Lung (tissue), 11 donors: ENCODE measurements at regions not wholly inside any gene's neighbourhood (a gene's known extent, or its start where the extent isn't known, plus 50 kb on each side); places are given as distances from the start of the nearest gene placed in this dataset.
"Not testable (repeated sequence)": the region's sequence is repeated elsewhere in the genome, so short reads cannot be mapped to it uniquely, and the experiment has no call there.

ENCODE experiments used
- ATAC-seq: fragments of 200-7000 bp; cut with Tn5 transposase; one replicate; pipeline ENCODE4 v1.9.1; 2020; ENCODE audit warnings: moderate number of reproducible peaks; ENCODE audit not compliant: insufficient read depth, low FRiP score
- DNase-seq, 3 donors: peaks; one replicate each; pipeline ENCODE4 v3.0.0-alpha.2; 2013 to 2017
- H3K27ac ChIP-seq, 2 donors: one replicate each; pipeline ENCODE4 v1.5.1; 2013; ENCODE audit warnings: mild to moderate bottlenecking in 2 of 2, moderate library complexity in 2 of 2, control low read depth in 1 of 2, inconsistent platforms in 1 of 2, low read depth in 1 of 2, low read length in 1 of 2
- H3K27me3 ChIP-seq, 3 donors: one replicate each; pipeline ENCODE4 v1.5.1; 2013; ENCODE audit warnings: low read length in 2 of 3; ENCODE audit not compliant: control insufficient read depth in 3 of 3, insufficient read depth in 3 of 3
- H3K36me3 ChIP-seq, 4 donors: one replicate each; pipeline ENCODE4 v1.5.1; 2013; ENCODE audit warnings: low read length in 4 of 4, mild to moderate bottlenecking in 1 of 4, moderate library complexity in 1 of 4; ENCODE audit not compliant: control insufficient read depth in 4 of 4, insufficient read depth in 4 of 4
- H3K4me1 ChIP-seq, 5 donors: one replicate each; pipeline ENCODE4 v1.5.1; 2013; ENCODE audit warnings: low read length in 5 of 5, mild to moderate bottlenecking in 2 of 5, moderate library complexity in 1 of 5; ENCODE audit not compliant: control insufficient read depth in 5 of 5, insufficient read depth in 5 of 5
- H3K4me3 ChIP-seq: one replicate; pipeline ENCODE4 v1.5.1; 2013; ENCODE audit warnings: mild to moderate bottlenecking, control low read depth, moderate library complexity
- H3K9ac ChIP-seq, 2 donors: one replicate each; pipeline ENCODE4 v1.5.1; 2013; ENCODE audit warnings: low read length in 2 of 2, control low read depth in 1 of 2; ENCODE audit not compliant: insufficient read depth in 1 of 2
- H3K9me3 ChIP-seq, 4 donors: one replicate each; pipeline ENCODE4 v1.5.1; 2013; ENCODE audit warnings: low read length in 3 of 4, mild to moderate bottlenecking in 1 of 4, moderate library complexity in 1 of 4; ENCODE audit not compliant: control insufficient read depth in 4 of 4, insufficient read depth in 3 of 4
- WGBS, 2 donors: extraction: QIAGEN DNeasy Blood & Tissue Kit; methylation state at CpG; one replicate each; pipeline ENCODE4 v1.1.7; 2013; 5-methylcytosine and 5-hydroxymethylcytosine counted together
- TF ChIP-seq, protein P1 (sequence below): IDR thresholded peaks from 2 replicates; pipeline ENCODE4 v1.5.1; 2012; ENCODE audit warnings: mild to moderate bottlenecking; ENCODE audit errors: control extremely low read depth, extremely low read depth
- donor health status: control.
- donor health status: control.
- donor health status: Bipolar disorder and iron deficiency.
- donor health status: healthy.
- donor health status: DM: yes; HTN: yes; CAD: no.

DNA sequence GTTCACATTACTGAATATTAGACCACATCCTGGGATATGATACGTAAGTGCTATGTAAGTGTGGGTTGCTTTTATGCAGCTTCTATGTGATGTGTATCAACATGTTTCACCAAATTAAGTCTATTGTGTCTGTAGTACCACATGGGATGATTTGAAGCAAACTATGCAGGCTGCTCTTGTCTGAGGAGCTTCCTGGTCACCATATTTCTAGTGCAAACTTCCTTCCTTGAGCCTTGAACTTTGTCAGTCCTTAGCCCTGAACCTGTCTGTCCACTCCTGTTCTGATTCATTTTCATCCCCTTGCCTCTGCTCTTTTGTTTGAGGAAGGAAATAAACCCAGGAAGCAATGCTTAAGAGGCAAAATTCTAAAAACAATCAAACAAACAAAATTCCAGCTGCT, 117.5 kb upstream of the VANGL1 start:
- WGBS, 2 donors = 90 to 94% methylated on average over 1 of the region's 1 CpG
- TF ChIP-seq, protein P1, sequence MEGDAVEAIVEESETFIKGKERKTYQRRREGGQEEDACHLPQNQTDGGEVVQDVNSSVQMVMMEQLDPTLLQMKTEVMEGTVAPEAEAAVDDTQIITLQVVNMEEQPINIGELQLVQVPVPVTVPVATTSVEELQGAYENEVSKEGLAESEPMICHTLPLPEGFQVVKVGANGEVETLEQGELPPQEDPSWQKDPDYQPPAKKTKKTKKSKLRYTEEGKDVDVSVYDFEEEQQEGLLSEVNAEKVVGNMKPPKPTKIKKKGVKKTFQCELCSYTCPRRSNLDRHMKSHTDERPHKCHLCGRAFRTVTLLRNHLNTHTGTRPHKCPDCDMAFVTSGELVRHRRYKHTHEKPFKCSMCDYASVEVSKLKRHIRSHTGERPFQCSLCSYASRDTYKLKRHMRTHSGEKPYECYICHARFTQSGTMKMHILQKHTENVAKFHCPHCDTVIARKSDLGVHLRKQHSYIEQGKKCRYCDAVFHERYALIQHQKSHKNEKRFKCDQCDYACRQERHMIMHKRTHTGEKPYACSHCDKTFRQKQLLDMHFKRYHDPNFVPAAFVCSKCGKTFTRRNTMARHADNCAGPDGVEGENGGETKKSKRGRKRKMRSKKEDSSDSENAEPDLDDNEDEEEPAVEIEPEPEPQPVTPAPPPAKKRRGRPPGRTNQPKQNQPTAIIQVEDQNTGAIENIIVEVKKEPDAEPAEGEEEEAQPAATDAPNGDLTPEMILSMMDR = no peak
- ATAC-seq (no peak), DNase-seq (no peak)
- Histone ChIP-seq H3K4me3 (no peak overlapping the region), H3K9ac (no peak overlapping the region), H3K27me3 (no peaks in the 10 kb centered on the region), H3K9me3 (no peaks in the 10 kb centered on the region), H3K36me3 (no peaks in the 10 kb centered on the region), H3K4me1 (peaks cover 0 to 6% (median 0%) of the 10 kb centered on the region in 5 donors), H3K27ac (no peak overlapping the region)

DNA sequence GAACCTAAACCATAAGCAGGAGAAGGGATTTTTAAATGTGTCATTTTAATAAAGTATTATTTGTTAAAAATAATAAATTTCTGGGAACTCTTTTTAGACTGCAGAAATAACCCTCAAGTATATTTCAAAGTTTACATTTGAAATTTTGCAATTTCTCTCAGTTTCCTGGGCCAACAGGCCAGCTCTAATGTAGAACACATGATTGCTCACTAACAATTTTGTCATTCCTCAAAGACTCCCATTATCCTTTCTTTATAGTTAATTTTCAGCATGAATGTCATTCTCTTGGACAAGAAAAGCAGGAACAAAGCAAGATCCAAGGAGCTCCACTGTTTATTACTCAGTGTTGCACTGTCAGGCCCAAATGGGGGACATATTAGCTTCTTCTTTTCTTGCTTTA, 119.4 kb upstream of the VANGL1 start:
- H3K9ac ChIP-seq = no peak overlapping the region
- no peaks in the 10 kb centered on the region for H3K27me3 ChIP-seq
- peaks cover 0 to 6% (median 0%) of the 10 kb centered on the region in 5 donors for H3K4me1 ChIP-seq
- no peak for DNase-seq
- H3K9me3 ChIP-seq = no peaks in the 10 kb centered on the region
- H3K4me3 ChIP-seq = no peak overlapping the region
- no peak for ATAC-seq
- no peak overlapping the region for H3K27ac ChIP-seq
- TF ChIP-seq, protein P1 = no peak
- H3K36me3 ChIP-seq = no peaks in the 10 kb centered on the region

DNA sequence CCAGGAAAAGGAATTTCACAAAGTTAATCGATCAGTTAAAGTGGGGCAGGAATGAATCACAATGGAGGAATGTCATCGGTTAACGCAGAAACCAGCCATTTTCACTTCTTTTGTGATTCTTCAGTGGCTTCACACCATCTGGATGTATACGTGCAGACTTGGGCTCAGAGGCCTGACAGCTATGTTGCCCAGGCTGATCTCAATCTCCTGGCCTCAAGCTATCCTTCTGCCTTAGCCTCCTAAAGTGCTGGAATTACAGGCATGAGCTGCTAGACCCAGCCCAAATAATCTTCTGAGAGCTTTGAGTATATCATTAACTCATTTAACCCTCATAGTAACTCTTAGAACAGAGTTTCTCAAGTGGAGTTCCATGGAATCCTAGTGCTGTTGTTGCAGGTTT, 126.5 kb upstream of the VANGL1 start:
- DNase-seq (no peak), ATAC-seq (no peak)
- Histone ChIP-seq H3K9me3 (peaks cover 0 to 2% (median 0%) of the 10 kb centered on the region in 4 donors), H3K27me3 (no peaks in the 10 kb centered on the region), H3K4me3 (no peak overlapping the region), H3K9ac (no peak overlapping the region), H3K27ac (no peak overlapping the region), H3K36me3 (no peaks in the 10 kb centered on the region), H3K4me1 (no peaks in the 10 kb centered on the region)
- WGBS, 2 donors = 92 to 94% methylated on average over 4 of the region's 4 CpGs
- TF ChIP-seq, protein P1 = no peak

DNA sequence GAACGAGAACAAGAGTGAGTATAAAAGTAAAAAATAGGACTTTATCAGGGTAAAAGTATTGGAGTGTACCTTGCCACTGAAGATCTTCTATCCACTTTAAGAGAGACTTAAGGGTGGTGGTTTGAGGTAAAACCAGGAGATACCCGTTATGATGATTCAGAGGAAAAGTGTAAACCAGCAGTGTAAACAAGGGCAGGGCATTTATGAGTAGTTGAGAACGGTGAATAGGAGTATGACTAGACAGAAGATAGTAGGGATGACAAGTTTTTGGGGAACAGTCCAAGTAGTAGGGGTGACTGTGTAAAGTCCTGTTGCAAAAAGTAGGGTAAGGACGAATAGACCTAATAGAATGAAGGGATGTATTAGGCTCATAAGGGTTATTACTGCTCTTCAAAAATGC, 131.5 kb upstream of the VANGL1 start:
- ATAC-seq, H3K27ac ChIP-seq, H3K27me3 ChIP-seq, H3K4me3 ChIP-seq, H3K9me3 ChIP-seq, H3K36me3 ChIP-seq, H3K9ac ChIP-seq, DNase-seq: not testable (repeated sequence)
- WGBS, 2 donors = 75 to 82% methylated on average over 4 of the region's 4 CpGs
- peaks cover 0 to 32% (median 5%) of the 10 kb centered on the region in 5 donors for H3K4me1 ChIP-seq
